ENCODE measurements at regions not wholly inside any gene's neighbourhood (a gene's known extent, or its start where the extent isn't known, plus 50 kb on each side); places are given as distances from the start of the nearest gene placed in this dataset.

DNA sequence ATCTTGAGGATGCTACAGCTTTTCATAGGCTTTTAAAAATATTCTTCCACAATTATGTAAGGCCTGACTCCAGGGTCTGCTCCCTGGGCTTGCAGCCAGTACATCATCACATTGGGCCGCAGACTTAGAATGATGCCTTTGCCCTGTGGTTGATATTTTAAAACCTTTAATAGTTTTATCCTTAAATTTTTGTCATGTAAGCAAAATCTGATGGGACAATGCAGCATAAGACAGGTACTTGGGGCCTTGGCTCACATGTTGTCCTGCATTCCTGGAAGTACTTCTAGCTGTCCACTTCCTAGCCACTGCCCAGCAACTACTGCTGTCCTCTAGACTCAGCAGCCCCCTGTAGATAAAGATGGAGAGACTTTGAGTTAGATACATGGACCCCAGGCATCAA, 197.3 kb upstream of the SLITRK3 start:
- TF ChIP-seq, protein P1, sequence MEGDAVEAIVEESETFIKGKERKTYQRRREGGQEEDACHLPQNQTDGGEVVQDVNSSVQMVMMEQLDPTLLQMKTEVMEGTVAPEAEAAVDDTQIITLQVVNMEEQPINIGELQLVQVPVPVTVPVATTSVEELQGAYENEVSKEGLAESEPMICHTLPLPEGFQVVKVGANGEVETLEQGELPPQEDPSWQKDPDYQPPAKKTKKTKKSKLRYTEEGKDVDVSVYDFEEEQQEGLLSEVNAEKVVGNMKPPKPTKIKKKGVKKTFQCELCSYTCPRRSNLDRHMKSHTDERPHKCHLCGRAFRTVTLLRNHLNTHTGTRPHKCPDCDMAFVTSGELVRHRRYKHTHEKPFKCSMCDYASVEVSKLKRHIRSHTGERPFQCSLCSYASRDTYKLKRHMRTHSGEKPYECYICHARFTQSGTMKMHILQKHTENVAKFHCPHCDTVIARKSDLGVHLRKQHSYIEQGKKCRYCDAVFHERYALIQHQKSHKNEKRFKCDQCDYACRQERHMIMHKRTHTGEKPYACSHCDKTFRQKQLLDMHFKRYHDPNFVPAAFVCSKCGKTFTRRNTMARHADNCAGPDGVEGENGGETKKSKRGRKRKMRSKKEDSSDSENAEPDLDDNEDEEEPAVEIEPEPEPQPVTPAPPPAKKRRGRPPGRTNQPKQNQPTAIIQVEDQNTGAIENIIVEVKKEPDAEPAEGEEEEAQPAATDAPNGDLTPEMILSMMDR (IDR thresholded peaks at IDR 0.05): no peak
- no peak overlapping the region for H3K4me3 ChIP-seq
- intact Hi-C loops (cut with DNase I, micrococcal nuclease): no loop called here
- no peaks in the 10 kb centered on the region for H3K9me3 ChIP-seq
- DNase-seq (no peak), ATAC-seq (no peak)
- H3K36me3 ChIP-seq (ENCODE audit: low read depth): no peaks in the 10 kb centered on the region
- H3K4me1 ChIP-seq (ENCODE audit: low read depth): no peaks in the 10 kb centered on the region

DNA sequence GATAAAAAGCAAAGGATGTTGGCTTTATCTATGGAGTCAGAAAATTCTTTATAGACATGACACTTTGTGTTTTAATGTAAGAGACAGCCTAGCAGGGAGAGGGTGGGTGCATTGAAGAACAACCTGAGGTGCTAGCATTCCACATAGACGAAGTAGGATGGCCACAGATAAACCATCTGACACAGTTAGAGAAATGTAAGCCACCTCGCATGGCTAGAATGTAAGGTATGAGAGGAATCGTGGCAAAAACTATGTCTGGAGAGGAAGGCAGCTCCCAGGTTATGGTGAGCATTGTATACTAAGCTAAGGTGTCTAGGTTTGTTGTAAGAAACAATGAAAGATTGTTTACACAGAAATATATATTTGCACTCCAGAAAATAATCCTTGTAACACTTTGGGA, 194.0 kb upstream of the SLITRK3 start:
- Histone ChIP-seq H3K4me1 (ENCODE audit: low read depth) (no peaks in the 10 kb centered on the region), H3K36me3 (ENCODE audit: low read depth) (no peaks in the 10 kb centered on the region), H3K4me3 (no peak overlapping the region), H3K9me3 (no peaks in the 10 kb centered on the region)
- DNase-seq (no peak), ATAC-seq (no peak)
- TF ChIP-seq, protein P1 (IDR thresholded peaks at IDR 0.05): no peak
- intact Hi-C loops (cut with DNase I, micrococcal nuclease): no loop called here

DNA sequence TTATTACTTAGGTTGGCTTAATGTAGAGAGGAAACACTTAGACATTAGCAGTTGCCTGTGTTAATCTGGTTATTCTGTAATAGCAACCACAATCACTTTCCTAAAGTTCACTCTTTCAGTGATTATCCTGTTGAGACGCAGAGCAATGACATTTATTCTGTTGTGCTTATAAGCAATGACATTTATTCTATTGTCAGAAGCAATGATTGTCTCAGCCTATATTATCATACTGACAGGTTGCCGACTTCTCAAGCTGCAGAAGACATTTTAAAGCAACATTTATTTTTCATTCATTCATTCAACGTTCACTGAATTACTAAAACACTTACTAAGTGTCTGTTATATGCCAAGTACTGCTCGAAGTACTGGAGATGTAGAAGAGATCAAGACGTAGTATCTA, 193.5 kb upstream of the SLITRK3 start:
- no peaks in the 10 kb centered on the region for H3K4me1 ChIP-seq (ENCODE audit: low read depth)
- intact Hi-C loops (cut with DNase I, micrococcal nuclease): no loop called here
- TF ChIP-seq, protein P1 (IDR thresholded peaks at IDR 0.05): no peak
- ATAC-seq (no peak), DNase-seq (no peak)
- H3K4me3 ChIP-seq: no peak overlapping the region
- H3K36me3 ChIP-seq (ENCODE audit: low read depth): no peaks in the 10 kb centered on the region
- H3K9me3 ChIP-seq: no peaks in the 10 kb centered on the region

DNA sequence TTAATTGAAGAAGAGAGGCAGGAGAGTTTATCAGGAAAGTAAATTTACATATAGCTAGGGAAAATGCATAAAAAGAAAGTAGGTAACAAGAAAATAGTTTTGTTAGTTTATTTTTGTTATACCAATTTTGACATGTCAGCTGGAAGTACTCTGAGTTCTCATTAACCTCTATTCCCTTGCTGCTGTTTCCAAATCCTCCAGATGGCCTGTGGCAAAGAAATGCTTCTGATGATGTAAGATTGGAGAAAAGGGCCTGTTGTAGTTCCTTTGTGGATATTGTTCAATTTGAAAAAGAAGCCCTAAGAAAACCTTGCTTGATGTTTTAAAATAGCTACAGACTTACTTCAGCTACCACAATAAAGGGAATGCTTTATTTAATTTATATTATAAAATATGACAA, 192.9 kb upstream of the SLITRK3 start:
- ATAC-seq (no peak), DNase-seq (no peak)
- no peaks in the 10 kb centered on the region for H3K36me3 ChIP-seq (ENCODE audit: low read depth)
- H3K9me3 ChIP-seq: no peaks in the 10 kb centered on the region
- TF ChIP-seq, protein P1 (IDR thresholded peaks at IDR 0.05): no peak
- intact Hi-C loops (cut with DNase I, micrococcal nuclease): no loop called here
- no peaks in the 10 kb centered on the region for H3K4me1 ChIP-seq (ENCODE audit: low read depth)
- H3K4me3 ChIP-seq: no peak overlapping the region

DNA sequence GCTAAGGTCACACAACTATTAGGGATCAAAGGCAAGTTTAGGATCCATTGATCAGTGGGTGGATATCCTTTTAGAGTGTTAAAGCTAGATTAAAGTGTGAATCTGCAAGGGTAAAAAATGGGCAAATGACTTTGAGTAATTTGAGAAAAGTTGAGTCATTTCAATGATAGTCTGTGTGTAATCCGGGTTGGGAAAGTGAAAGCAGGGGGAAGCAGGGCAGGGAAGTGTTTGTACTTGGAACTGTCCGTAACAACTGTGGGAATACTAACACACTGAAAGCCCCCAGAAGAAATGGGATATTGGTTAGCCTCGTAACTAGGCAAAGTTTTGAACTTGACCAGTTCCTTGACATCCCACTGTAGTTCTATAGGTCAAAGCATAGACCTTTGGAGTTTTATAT, 187.2 kb upstream of the SLITRK3 start:
- no peak for ATAC-seq
- H3K4me1 ChIP-seq (ENCODE audit: low read depth): no peaks in the 10 kb centered on the region

DNA sequence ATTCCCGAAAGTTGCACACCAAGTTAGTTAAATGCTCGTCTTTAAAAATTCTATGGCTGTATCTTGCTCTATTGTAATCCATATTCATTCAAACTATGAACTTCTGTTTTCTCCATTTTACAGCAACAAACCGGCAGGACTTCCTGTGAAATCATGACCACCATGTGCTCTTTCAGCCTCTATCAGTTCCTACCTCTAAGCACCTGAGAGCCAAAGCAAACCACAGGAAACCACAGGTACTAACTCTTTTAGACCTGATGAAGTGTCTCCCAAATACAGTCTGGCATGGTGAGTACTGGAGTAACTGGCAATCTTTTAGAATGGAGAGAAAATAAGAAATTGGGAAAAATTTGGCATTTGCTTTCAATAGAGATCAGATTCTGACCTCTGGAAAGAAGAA, 186.5 kb upstream of the SLITRK3 start:
- H3K4me1 ChIP-seq (ENCODE audit: low read depth): no peaks in the 10 kb centered on the region
- no peaks in the 10 kb centered on the region for H3K36me3 ChIP-seq (ENCODE audit: low read depth)
- intact Hi-C loops (cut with DNase I, micrococcal nuclease): no loop called here
- DNase-seq: no peak
- TF ChIP-seq, protein P1 (IDR thresholded peaks at IDR 0.05): no peak
- H3K9me3 ChIP-seq: no peaks in the 10 kb centered on the region
- ATAC-seq: no peak
- H3K4me3 ChIP-seq: no peak overlapping the region

More for the DNA sequence above, 187.2 kb upstream of the SLITRK3 start:
- Histone ChIP-seq H3K4me3 (no peak overlapping the region), H3K9me3 (no peaks in the 10 kb centered on the region), H3K36me3 (ENCODE audit: low read depth) (no peaks in the 10 kb centered on the region)
- TF ChIP-seq, protein P1 (IDR thresholded peaks at IDR 0.05): no peak
- intact Hi-C loops (cut with DNase I, micrococcal nuclease): no loop called here
- DNase-seq: no peak
